Uterus (tissue), 2 donors: ENCODE measurements at regions not wholly inside any gene's neighbourhood (a gene's known extent, or its start where the extent isn't known, plus 50 kb on each side); places are given as distances from the start of the nearest gene placed in this dataset.

Source experiments
- POLR2A ChIP-seq, 2 donors: fragments of 450-650 bp; IDR thresholded peaks; one replicate each; pipeline ENCODE4 v1.6.1; 2016; ENCODE audit warnings: antibody characterized with exemption in 2 of 2, mild to moderate bottlenecking in 1 of 2, moderate library complexity in 1 of 2
- TF ChIP-seq, protein P1 (sequence below), 4 experiments: fragments of 200-600 bp in 2 of 4; fragments of 450-650 bp in 2 of 4; sonication (generic) in 2 of 4; IDR thresholded peaks; one replicate each; pipeline ENCODE4 v1.5.1; 2016 to 2019; ENCODE audit warnings: antibody characterized with exemption in 4 of 4, mild to moderate bottlenecking in 2 of 4, moderate library complexity in 1 of 4

GRCh38 chr1:5333291-5333690 lies 658.9 kb downstream of the NPHP4 start:
- TF ChIP-seq, protein P1, sequence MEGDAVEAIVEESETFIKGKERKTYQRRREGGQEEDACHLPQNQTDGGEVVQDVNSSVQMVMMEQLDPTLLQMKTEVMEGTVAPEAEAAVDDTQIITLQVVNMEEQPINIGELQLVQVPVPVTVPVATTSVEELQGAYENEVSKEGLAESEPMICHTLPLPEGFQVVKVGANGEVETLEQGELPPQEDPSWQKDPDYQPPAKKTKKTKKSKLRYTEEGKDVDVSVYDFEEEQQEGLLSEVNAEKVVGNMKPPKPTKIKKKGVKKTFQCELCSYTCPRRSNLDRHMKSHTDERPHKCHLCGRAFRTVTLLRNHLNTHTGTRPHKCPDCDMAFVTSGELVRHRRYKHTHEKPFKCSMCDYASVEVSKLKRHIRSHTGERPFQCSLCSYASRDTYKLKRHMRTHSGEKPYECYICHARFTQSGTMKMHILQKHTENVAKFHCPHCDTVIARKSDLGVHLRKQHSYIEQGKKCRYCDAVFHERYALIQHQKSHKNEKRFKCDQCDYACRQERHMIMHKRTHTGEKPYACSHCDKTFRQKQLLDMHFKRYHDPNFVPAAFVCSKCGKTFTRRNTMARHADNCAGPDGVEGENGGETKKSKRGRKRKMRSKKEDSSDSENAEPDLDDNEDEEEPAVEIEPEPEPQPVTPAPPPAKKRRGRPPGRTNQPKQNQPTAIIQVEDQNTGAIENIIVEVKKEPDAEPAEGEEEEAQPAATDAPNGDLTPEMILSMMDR (IDR thresholded peaks at IDR 0.05): no peak
- TF ChIP-seq POLR2A (IDR thresholded peaks at IDR 0.05): no peak
